HepG2 (cell line): ENCODE measurements at regions not wholly inside any gene's neighbourhood (a gene's known extent, or its start where the extent isn't known, plus 50 kb on each side); places are given as distances from the start of the nearest gene placed in this dataset.

Experiments used
- MED1 ChIP-seq: sonication (generic); formaldehyde crosslinking; IDR thresholded peaks from 2 replicates; pipeline ENCODE4 v1.4.0; 2020; ENCODE audit warnings: missing genetic modification reagents
- MXI1 ChIP-seq: IDR thresholded peaks from 3 replicates; pipeline ENCODE4 v1.6.1; 2012; ENCODE audit warnings: low read depth, low read length, inconsistent platforms, borderline replicate concordance
- NFAT5 ChIP-seq: sonication (generic); formaldehyde crosslinking; IDR thresholded peaks from 2 replicates; pipeline ENCODE4 v1.4.0; 2020; ENCODE audit warnings: missing genetic modification reagents
- PBX2 ChIP-seq: IDR thresholded peaks from 2 replicates; pipeline ENCODE4 v1.6.1; 2016; ENCODE audit warnings: control low read depth
- PCBP2 ChIP-seq: fragments of 200-400 bp; formaldehyde crosslinking; optimal IDR thresholded peaks from 2 replicates; pipeline ENCODE3; 2018; ENCODE audit warnings: low read length, low read depth; ENCODE audit not compliant: poor library complexity, severe bottlenecking
- POLR2A ChIP-seq, 2 experiments: IDR thresholded peaks; 2 replicates each; pipeline ENCODE4 v1.6.1; 2011; ENCODE audit warnings: low read depth in 2 of 2, low read length in 2 of 2, mild to moderate bottlenecking in 1 of 2, moderate library complexity in 1 of 2; ENCODE audit not compliant: insufficient read depth in 1 of 2
- TCF7L2 ChIP-seq: IDR thresholded peaks from 2 replicates; pipeline ENCODE4 v1.6.1; 2011; ENCODE audit warnings: mild to moderate bottlenecking, low read depth, low read length, moderate library complexity
- THAP9 ChIP-seq: sonication (generic); formaldehyde crosslinking; IDR thresholded peaks from 2 replicates; pipeline ENCODE4; 2020; ENCODE audit warnings: missing genetic modification reagents, mild to moderate bottlenecking, borderline replicate concordance
- ZNF274 ChIP-seq: sonication (generic); formaldehyde crosslinking; IDR thresholded peaks from 2 replicates; pipeline ENCODE4 v1.5.1; 2020; ENCODE audit warnings: mild to moderate bottlenecking, missing genetic modification reagents
- ZNF296 ChIP-seq: sonication (generic); formaldehyde crosslinking; conservative IDR thresholded peaks from 2 replicates; pipeline ENCODE4 v1.5.0; 2020; ENCODE audit warnings: mild to moderate bottlenecking, missing genetic modification reagents
- ZNF576 ChIP-seq: sonication (generic); formaldehyde crosslinking; IDR thresholded peaks from 2 replicates; pipeline ENCODE4 v1.4.0; 2020; ENCODE audit warnings: mild to moderate bottlenecking, missing genetic modification reagents
- ZNF629 ChIP-seq: sonication (generic); formaldehyde crosslinking; conservative IDR thresholded peaks from 2 replicates; pipeline ENCODE4 v1.5.0; 2020; ENCODE audit warnings: missing genetic modification reagents
- TF ChIP-seq, protein P1 (sequence below): sonication (generic); formaldehyde crosslinking; IDR thresholded peaks from 2 replicates; pipeline ENCODE4 v1.5.0; 2020; ENCODE audit warnings: mild to moderate bottlenecking, missing genetic modification reagents, moderate library complexity
- TF ChIP-seq, protein P2 (sequence below): sonication (generic); formaldehyde crosslinking; IDR thresholded peaks from 2 replicates; pipeline ENCODE4 v1.4.0; 2020; ENCODE audit warnings: missing genetic modification reagents, borderline replicate concordance

DNA sequence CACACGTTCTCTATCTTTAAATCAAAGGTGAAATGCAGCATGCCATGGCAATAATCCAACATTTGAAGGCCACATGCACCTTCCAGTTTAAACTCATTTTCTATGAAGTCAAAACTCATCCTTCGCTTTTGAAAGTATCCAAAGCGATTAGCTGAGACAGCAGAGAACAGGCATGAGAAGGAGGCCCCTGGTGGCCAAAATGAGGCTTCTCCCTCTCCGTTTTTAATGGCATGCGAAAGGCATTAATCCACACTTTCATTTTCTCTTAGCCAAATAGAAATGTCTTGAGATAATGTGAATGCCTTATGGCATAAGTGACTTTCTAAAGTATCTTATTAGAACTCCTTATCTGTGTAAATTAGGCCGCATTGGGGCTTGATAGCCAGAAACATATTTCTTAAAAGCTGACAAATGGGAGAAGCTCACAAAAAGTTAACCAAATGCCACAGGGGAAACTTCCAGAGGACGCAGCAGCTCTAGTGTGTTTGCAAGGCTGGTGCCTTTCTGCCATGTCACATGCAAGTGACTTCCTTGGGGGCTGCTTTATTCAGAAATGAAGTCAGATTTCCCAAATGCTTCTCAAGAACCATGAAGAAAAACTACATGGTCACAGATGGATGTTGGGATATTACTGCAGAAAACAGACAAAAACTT, 1189.6 kb downstream of the SORCS1 start:
- no peak for TF ChIP-seq ZNF274 (CRISPR knock-in tag)
- no peak for TF ChIP-seq THAP9
- TF ChIP-seq, protein P1, sequence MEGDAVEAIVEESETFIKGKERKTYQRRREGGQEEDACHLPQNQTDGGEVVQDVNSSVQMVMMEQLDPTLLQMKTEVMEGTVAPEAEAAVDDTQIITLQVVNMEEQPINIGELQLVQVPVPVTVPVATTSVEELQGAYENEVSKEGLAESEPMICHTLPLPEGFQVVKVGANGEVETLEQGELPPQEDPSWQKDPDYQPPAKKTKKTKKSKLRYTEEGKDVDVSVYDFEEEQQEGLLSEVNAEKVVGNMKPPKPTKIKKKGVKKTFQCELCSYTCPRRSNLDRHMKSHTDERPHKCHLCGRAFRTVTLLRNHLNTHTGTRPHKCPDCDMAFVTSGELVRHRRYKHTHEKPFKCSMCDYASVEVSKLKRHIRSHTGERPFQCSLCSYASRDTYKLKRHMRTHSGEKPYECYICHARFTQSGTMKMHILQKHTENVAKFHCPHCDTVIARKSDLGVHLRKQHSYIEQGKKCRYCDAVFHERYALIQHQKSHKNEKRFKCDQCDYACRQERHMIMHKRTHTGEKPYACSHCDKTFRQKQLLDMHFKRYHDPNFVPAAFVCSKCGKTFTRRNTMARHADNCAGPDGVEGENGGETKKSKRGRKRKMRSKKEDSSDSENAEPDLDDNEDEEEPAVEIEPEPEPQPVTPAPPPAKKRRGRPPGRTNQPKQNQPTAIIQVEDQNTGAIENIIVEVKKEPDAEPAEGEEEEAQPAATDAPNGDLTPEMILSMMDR (CRISPR knock-in tag), result no peak
- TF ChIP-seq POLR2A (IDR thresholded peaks at IDR 0.05; ENCODE audit: insufficient read depth in 1 of 2, low read depth in 2 of 2, low read length in 2 of 2), result no peak
- TF ChIP-seq NFAT5 (CRISPR knock-in tag), result no peak
- TF ChIP-seq MXI1, result no peak
- no peak for TF ChIP-seq TCF7L2
- TF ChIP-seq ZNF296 (CRISPR knock-in tag), result no peak
- no peak for TF ChIP-seq ZNF629 (CRISPR knock-in tag)
- no peak for TF ChIP-seq PBX2 (CRISPR knock-in tag)
- no peak for TF ChIP-seq ZNF576
- TF ChIP-seq, protein P2, sequence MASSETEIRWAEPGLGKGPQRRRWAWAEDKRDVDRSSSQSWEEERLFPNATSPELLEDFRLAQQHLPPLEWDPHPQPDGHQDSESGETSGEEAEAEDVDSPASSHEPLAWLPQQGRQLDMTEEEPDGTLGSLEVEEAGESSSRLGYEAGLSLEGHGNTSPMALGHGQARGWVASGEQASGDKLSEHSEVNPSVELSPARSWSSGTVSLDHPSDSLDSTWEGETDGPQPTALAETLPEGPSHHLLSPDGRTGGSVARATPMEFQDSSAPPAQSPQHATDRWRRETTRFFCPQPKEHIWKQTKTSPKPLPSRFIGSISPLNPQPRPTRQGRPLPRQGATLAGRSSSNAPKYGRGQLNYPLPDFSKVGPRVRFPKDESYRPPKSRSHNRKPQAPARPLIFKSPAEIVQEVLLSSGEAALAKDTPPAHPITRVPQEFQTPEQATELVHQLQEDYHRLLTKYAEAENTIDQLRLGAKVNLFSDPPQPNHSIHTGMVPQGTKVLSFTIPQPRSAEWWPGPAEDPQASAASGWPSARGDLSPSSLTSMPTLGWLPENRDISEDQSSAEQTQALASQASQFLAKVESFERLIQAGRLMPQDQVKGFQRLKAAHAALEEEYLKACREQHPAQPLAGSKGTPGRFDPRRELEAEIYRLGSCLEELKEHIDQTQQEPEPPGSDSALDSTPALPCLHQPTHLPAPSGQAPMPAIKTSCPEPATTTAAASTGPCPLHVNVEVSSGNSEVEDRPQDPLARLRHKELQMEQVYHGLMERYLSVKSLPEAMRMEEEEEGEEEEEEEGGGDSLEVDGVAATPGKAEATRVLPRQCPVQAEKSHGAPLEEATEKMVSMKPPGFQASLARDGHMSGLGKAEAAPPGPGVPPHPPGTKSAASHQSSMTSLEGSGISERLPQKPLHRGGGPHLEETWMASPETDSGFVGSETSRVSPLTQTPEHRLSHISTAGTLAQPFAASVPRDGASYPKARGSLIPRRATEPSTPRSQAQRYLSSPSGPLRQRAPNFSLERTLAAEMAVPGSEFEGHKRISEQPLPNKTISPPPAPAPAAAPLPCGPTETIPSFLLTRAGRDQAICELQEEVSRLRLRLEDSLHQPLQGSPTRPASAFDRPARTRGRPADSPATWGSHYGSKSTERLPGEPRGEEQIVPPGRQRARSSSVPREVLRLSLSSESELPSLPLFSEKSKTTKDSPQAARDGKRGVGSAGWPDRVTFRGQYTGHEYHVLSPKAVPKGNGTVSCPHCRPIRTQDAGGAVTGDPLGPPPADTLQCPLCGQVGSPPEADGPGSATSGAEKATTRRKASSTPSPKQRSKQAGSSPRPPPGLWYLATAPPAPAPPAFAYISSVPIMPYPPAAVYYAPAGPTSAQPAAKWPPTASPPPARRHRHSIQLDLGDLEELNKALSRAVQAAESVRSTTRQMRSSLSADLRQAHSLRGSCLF (CRISPR knock-in tag), result no peak
- no peak for TF ChIP-seq MED1 (CRISPR knock-in tag)
- no peak for TF ChIP-seq PCBP2
